Esophagus squamous epithelium (tissue), 4 donors: ENCODE measurements at regions not wholly inside any gene's neighbourhood (a gene's known extent, or its start where the extent isn't known, plus 50 kb on each side); places are given as distances from the start of the nearest gene placed in this dataset.

ENCODE experiments used
- POLR2A ChIP-seq, 4 donors: fragments of 450-650 bp; IDR thresholded peaks; one replicate each; pipeline ENCODE4 v1.6.1; 2017; ENCODE audit warnings: antibody characterized with exemption in 4 of 4, mild to moderate bottlenecking in 4 of 4, moderate library complexity in 3 of 4
- TF ChIP-seq, protein P1 (sequence below), 6 experiments: fragments of 450-650 bp in 4 of 6; fragments of 200-600 bp in 2 of 6; sonication (generic) in 2 of 6; IDR thresholded peaks; one replicate each; pipeline ENCODE4 v1.5.1; 2016 to 2019; ENCODE audit warnings: antibody characterized with exemption in 6 of 6, mild to moderate bottlenecking in 4 of 6, moderate library complexity in 4 of 6

DNA sequence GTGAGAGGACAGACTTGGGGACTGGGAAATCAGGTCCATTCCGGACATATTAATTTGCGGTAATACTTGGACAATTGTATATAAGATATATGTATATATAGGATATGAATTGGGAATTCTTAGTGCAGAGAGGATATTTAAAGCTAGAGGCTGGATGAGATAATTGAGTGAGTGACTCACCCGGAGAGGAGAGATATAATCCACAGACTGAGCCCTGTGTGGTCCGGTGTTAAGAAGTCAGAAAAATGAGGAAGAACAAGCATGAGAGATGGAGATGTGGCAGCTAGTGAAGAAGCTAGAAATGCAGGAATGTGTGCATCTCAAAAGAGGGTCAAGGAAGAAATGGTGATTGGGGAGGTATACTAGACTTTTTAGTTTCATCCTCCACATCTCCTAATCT lies 336.2 kb downstream of the SLC7A11 start:
- TF ChIP-seq, protein P1, sequence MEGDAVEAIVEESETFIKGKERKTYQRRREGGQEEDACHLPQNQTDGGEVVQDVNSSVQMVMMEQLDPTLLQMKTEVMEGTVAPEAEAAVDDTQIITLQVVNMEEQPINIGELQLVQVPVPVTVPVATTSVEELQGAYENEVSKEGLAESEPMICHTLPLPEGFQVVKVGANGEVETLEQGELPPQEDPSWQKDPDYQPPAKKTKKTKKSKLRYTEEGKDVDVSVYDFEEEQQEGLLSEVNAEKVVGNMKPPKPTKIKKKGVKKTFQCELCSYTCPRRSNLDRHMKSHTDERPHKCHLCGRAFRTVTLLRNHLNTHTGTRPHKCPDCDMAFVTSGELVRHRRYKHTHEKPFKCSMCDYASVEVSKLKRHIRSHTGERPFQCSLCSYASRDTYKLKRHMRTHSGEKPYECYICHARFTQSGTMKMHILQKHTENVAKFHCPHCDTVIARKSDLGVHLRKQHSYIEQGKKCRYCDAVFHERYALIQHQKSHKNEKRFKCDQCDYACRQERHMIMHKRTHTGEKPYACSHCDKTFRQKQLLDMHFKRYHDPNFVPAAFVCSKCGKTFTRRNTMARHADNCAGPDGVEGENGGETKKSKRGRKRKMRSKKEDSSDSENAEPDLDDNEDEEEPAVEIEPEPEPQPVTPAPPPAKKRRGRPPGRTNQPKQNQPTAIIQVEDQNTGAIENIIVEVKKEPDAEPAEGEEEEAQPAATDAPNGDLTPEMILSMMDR (IDR thresholded peaks at IDR 0.05): no peak
- no peak for TF ChIP-seq POLR2A (IDR thresholded peaks at IDR 0.05)
